Smooth muscle cell (in vitro differentiated cells): ENCODE measurements at regions not wholly inside any gene's neighbourhood (a gene's known extent, or its start where the extent isn't known, plus 50 kb on each side); places are given as distances from the start of the nearest gene placed in this dataset.

Experiments used
- DNase-seq: peaks from one replicate; lab custom pipeline; 2025; ENCODE audit not compliant: unreplicated experiment; lab: John Stamatoyannopoulos, UW
- H2AFZ ChIP-seq: fragments of 200-600 bp; sonication (generic); 2 replicates; pipeline ENCODE4 v1.6.0; 2016; ENCODE audit warnings: antibody characterized with exemption, low read depth, mild to moderate bottlenecking
- H3F3A ChIP-seq: fragments of 200-600 bp; sonication (generic); 2 replicates; pipeline ENCODE4 v1.6.0; 2017; ENCODE audit warnings: antibody characterized with exemption, low read depth
- H3K27ac ChIP-seq: fragments of 200-600 bp; sonication (generic); 2 replicates; pipeline ENCODE4 v1.5.1; 2016; ENCODE audit warnings: low read depth, mild to moderate bottlenecking
- H3K27me3 ChIP-seq: fragments of 200-600 bp; sonication (generic); 2 replicates; pipeline ENCODE4 v1.6.1; 2016; ENCODE audit warnings: low read depth, mild to moderate bottlenecking
- H3K36me3 ChIP-seq: fragments of 200-600 bp; sonication (generic); 2 replicates; pipeline ENCODE4 v1.5.1; 2016; ENCODE audit warnings: low read depth
- H3K4me1 ChIP-seq: fragments of 200-600 bp; sonication (generic); 2 replicates; pipeline ENCODE4 v1.5.1; 2016; ENCODE audit warnings: low read depth
- H3K4me2 ChIP-seq: fragments of 200-600 bp; sonication (generic); 2 replicates; pipeline ENCODE4 v1.6.0; 2016; ENCODE audit warnings: mild to moderate bottlenecking
- H3K4me3 ChIP-seq: fragments of 200-600 bp; sonication (generic); 2 replicates; pipeline ENCODE4 v1.5.1; 2016; ENCODE audit warnings: mild to moderate bottlenecking
- H3K79me2 ChIP-seq: fragments of 200-600 bp; sonication (generic); 2 replicates; pipeline ENCODE4 v1.6.0; 2016; ENCODE audit warnings: low read depth, mild to moderate bottlenecking
- H3K9ac ChIP-seq: fragments of 200-600 bp; sonication (generic); 2 replicates; pipeline ENCODE4 v1.6.0; 2016; ENCODE audit warnings: low read depth
- H3K9me3 ChIP-seq: fragments of 200-600 bp; sonication (generic); replicated peaks from 2 replicates; pipeline ENCODE4 v1.5.1; 2016; ENCODE audit warnings: low read depth
- H4K20me1 ChIP-seq: fragments of 200-600 bp; sonication (generic); 2 replicates; pipeline ENCODE4 v1.6.0; 2016; ENCODE audit warnings: low read depth
- WGBS: methylation state at CpG from one replicate; pipeline ENCODE4 v1.1.7; 2016; ENCODE audit warnings: low lambda C conversion rate; 5-methylcytosine and 5-hydroxymethylcytosine counted together
- TF ChIP-seq, protein P1 (sequence below): fragments of 200-600 bp; sonication (generic); IDR thresholded peaks from 2 replicates; pipeline ENCODE4 v1.5.1; 2017; ENCODE audit warnings: borderline replicate concordance, mild to moderate bottlenecking, antibody characterized with exemption; ENCODE audit not compliant: insufficient read depth, poor library complexity, severe bottlenecking

DNA sequence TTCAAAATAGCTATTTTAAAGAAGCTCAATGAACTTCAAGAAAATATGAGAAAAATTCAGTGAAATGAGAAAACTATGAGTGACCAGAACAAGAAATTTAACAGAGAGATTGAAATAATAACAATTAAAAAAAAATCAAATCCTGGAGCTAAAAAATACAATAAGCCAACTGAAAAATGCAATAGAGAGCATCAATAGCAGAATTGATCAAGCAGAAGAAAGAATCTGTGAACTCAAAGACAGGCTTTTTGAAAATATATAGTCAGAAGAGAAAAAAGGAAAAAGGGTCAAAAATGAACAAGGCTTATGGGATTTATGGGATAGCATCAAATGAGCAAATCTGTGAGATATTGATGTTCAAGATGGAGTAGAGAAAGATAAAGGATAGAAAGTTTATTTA is 133.0 kb downstream of the OTUD1 start:
- Histone ChIP-seq H3K4me2 (no peak overlapping the region), H3K9ac (no peak overlapping the region), H3K4me3 (no peak overlapping the region), H3K79me2 (no peaks in the 10 kb centered on the region), H3K4me1 (no peaks in the 10 kb centered on the region), H3K27ac (no peak overlapping the region), H3K36me3 (no peaks in the 10 kb centered on the region), H4K20me1 (no peaks in the 10 kb centered on the region), H3F3A (no peaks in the 10 kb centered on the region), H2AFZ (no peak overlapping the region), H3K9me3 (peaks cover 11% of the 10 kb centered on the region), H3K27me3 (peaks cover 25% of the 10 kb centered on the region)
- DNase-seq = no peak
- TF ChIP-seq, protein P1, sequence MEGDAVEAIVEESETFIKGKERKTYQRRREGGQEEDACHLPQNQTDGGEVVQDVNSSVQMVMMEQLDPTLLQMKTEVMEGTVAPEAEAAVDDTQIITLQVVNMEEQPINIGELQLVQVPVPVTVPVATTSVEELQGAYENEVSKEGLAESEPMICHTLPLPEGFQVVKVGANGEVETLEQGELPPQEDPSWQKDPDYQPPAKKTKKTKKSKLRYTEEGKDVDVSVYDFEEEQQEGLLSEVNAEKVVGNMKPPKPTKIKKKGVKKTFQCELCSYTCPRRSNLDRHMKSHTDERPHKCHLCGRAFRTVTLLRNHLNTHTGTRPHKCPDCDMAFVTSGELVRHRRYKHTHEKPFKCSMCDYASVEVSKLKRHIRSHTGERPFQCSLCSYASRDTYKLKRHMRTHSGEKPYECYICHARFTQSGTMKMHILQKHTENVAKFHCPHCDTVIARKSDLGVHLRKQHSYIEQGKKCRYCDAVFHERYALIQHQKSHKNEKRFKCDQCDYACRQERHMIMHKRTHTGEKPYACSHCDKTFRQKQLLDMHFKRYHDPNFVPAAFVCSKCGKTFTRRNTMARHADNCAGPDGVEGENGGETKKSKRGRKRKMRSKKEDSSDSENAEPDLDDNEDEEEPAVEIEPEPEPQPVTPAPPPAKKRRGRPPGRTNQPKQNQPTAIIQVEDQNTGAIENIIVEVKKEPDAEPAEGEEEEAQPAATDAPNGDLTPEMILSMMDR = no peak

DNA sequence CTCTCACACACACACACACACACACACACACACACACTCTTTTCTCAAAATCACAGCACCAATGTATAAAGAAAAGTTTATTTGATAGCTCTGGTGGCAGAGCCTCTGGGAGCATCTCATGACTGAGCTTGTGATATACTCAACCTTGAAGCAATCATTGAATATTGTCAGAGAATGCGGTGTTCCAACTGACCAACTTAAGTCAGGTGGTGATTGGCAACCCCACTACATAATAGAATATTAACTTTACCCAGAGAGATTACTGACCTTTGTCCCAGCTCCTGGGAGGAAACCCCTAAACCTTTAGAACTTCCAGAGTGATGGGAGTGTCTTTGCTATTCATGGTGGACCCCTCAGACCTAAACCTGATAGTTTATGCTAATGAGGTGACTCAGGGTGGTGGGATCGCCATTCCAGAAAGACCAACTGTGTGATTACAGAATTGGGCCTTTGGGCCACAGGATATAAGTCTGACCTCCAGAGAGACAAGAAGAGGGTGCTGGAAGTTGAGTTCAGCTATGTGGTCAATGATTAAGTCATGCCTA is 143.1 kb downstream of the OTUD1 start:
- Histone ChIP-seq H3K9me3 (no peaks in the 10 kb centered on the region), H3K79me2 (no peaks in the 10 kb centered on the region), H3K4me2 (no peak overlapping the region), H3F3A (no peaks in the 10 kb centered on the region), H3K36me3 (no peaks in the 10 kb centered on the region), H3K4me1 (no peaks in the 10 kb centered on the region), H4K20me1 (no peaks in the 10 kb centered on the region), H3K4me3 (no peak overlapping the region), H2AFZ (no peak overlapping the region), H3K27me3 (peaks cover 30% of the 10 kb centered on the region), H3K9ac (no peak overlapping the region), H3K27ac (no peak overlapping the region)
- TF ChIP-seq, protein P1 = no peak
- DNase-seq = no peak
- 86% methylated on average over 2 of the region's 2 CpGs for WGBS

DNA sequence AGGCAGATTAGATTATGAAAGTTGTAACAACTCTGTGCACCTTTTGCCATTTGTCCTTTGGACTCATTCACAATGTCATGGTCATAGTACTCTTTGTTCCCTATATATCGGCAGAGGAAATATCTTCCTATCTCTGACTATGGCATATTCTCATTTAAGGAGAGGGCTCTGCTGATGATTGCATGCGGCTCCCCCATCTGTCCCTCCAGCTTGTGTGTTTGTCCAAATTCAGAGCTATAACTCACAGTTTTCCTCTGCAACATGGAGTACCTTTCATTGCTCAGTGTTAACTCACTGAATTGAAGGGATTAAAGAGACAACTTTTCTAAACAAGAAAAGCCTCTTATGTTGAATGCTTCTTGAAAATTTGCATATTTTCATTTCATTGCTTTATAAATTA is 145.5 kb downstream of the OTUD1 start:
- Histone ChIP-seq H3K9ac (no peak overlapping the region), H3K27me3 (peaks cover 16% of the 10 kb centered on the region), H3K4me2 (no peak overlapping the region), H3K36me3 (no peaks in the 10 kb centered on the region), H3K9me3 (no peaks in the 10 kb centered on the region), H3K4me1 (no peaks in the 10 kb centered on the region), H4K20me1 (no peaks in the 10 kb centered on the region), H3K79me2 (no peaks in the 10 kb centered on the region), H3K27ac (no peak overlapping the region), H3K4me3 (no peak overlapping the region), H2AFZ (no peak overlapping the region), H3F3A (no peaks in the 10 kb centered on the region)
- TF ChIP-seq, protein P1 = no peak
- no peak for DNase-seq
- WGBS = 96% methylated on average over 2 of the region's 2 CpGs

DNA sequence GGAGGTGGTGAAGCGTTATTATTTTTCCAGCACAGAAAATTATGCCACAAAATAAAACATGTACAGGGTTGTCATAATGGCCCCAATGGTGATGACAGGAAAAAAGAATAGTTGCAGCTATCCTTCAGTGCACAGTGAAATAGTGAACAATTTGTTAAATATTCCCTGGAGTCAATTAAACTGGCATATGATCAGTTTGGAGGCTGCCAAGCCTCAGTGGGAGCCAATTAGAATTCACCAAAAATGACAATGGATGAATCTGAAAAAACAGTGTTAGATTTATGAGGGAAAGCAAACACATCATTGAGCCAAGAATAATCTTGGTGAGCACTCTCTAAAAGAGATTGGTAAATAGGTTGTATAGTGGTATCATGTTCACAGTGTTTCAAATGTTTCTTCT is 146.3 kb downstream of the OTUD1 start:
- Histone ChIP-seq H3K27me3 (peaks cover 10% of the 10 kb centered on the region), H3K4me2 (no peak overlapping the region), H3K9me3 (no peaks in the 10 kb centered on the region), H3K4me1 (no peaks in the 10 kb centered on the region), H3K79me2 (no peaks in the 10 kb centered on the region), H3K4me3 (no peak overlapping the region), H2AFZ (no peak overlapping the region), H3K36me3 (no peaks in the 10 kb centered on the region), H3K9ac (no peak overlapping the region), H3F3A (no peaks in the 10 kb centered on the region), H3K27ac (no peak overlapping the region), H4K20me1 (no peaks in the 10 kb centered on the region)
- TF ChIP-seq, protein P1 = no peak
- 79% methylated on average over 1 of the region's 1 CpG for WGBS
- DNase-seq = no peak
